HG02852 (cell line): ENCODE measurements at regions not wholly inside any gene's neighbourhood (a gene's known extent, or its start where the extent isn't known, plus 50 kb on each side); places are given as distances from the start of the nearest gene placed in this dataset.
"Not testable (repeated sequence)": the region's sequence is repeated elsewhere in the genome, so short reads cannot be mapped to it uniquely, and the experiment has no call there.

ENCODE experiments used
- ATAC-seq: cut with Tn5 transposase; IDR thresholded peaks from one replicate; pipeline ENCODE4 v1.9.1; 2021; ENCODE audit warnings: mild to moderate bottlenecking, moderate library complexity; ENCODE audit not compliant: unreplicated experiment

- not testable (repeated sequence) for ATAC-seq
Observed at GRCh38 chr9:42568942-42569556, 385.6 kb downstream of the SPATA31A6 start.

GRCh38 chr9:42577851-42578250 lies 394.4 kb downstream of the SPATA31A6 start:
- not testable (repeated sequence) for ATAC-seq
